SK-N-SH (cell line): ENCODE measurements at regions not wholly inside any gene's neighbourhood (a gene's known extent, or its start where the extent isn't known, plus 50 kb on each side); places are given as distances from the start of the nearest gene placed in this dataset.

Experiments
- FOXM1 ChIP-seq: IDR thresholded peaks from 2 replicates; pipeline ENCODE4 v1.4.0; 2012; ENCODE audit warnings: low read depth, mild to moderate bottlenecking
- RXRA ChIP-seq: IDR thresholded peaks from 2 replicates; pipeline ENCODE4 v1.4.0; 2012; ENCODE audit warnings: low read depth, mild to moderate bottlenecking, borderline replicate concordance
- YY1 ChIP-seq: IDR thresholded peaks from 2 replicates; pipeline ENCODE4 v1.4.0; 2012; ENCODE audit warnings: low read depth, mild to moderate bottlenecking
- TF ChIP-seq, protein P1 (sequence below): IDR thresholded peaks from 2 replicates; pipeline ENCODE4 v1.6.1; 2012; ENCODE audit warnings: mild to moderate bottlenecking, low read depth, low read length, moderate library complexity
- TF ChIP-seq, protein P2 (sequence below): IDR thresholded peaks from 2 replicates; pipeline ENCODE4 v1.4.0; 2012; ENCODE audit warnings: low read depth, borderline replicate concordance

DNA sequence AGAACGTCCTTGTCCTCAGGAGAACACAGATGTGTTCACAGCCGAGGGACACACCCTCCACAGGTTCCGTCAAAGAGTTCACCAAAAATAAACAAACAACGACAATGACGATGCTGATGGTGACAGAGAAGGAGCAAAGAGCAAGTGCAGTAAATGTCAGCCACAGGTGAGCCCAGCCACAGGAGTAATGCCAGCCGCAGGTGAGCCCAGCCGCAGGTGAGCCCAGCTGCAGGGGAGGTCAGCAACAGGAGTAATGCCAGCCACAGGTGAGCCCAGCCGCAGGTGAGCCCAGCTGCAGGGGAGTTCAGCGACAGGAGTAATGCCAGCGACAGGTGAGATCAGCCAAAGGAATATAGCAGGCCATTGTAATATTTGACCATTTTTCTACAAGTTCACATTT is 315.2 kb downstream of the FOXL1 start:
- TF ChIP-seq, protein P1, sequence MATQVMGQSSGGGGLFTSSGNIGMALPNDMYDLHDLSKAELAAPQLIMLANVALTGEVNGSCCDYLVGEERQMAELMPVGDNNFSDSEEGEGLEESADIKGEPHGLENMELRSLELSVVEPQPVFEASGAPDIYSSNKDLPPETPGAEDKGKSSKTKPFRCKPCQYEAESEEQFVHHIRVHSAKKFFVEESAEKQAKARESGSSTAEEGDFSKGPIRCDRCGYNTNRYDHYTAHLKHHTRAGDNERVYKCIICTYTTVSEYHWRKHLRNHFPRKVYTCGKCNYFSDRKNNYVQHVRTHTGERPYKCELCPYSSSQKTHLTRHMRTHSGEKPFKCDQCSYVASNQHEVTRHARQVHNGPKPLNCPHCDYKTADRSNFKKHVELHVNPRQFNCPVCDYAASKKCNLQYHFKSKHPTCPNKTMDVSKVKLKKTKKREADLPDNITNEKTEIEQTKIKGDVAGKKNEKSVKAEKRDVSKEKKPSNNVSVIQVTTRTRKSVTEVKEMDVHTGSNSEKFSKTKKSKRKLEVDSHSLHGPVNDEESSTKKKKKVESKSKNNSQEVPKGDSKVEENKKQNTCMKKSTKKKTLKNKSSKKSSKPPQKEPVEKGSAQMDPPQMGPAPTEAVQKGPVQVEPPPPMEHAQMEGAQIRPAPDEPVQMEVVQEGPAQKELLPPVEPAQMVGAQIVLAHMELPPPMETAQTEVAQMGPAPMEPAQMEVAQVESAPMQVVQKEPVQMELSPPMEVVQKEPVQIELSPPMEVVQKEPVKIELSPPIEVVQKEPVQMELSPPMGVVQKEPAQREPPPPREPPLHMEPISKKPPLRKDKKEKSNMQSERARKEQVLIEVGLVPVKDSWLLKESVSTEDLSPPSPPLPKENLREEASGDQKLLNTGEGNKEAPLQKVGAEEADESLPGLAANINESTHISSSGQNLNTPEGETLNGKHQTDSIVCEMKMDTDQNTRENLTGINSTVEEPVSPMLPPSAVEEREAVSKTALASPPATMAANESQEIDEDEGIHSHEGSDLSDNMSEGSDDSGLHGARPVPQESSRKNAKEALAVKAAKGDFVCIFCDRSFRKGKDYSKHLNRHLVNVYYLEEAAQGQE, result no peak
- TF ChIP-seq, protein P2, sequence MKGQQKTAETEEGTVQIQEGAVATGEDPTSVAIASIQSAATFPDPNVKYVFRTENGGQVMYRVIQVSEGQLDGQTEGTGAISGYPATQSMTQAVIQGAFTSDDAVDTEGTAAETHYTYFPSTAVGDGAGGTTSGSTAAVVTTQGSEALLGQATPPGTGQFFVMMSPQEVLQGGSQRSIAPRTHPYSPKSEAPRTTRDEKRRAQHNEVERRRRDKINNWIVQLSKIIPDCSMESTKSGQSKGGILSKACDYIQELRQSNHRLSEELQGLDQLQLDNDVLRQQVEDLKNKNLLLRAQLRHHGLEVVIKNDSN, result no peak
- TF ChIP-seq RXRA (no peak), FOXM1 (no peak), YY1 (no peak)
